K562 (cell line): ENCODE measurements at regions not wholly inside any gene's neighbourhood (a gene's known extent, or its start where the extent isn't known, plus 50 kb on each side); places are given as distances from the start of the nearest gene placed in this dataset.
A peak's percentile ranks its signal among the peaks of the same experiment; 100 is the strongest.

Experiments
- ATAC-seq: fragments of 200-7000 bp; cut with Tn5 transposase; 3 replicates; pipeline ENCODE4 v1.9.1; 2020; ENCODE audit warnings: moderate library complexity
- BruUV-seq: library from RNA; stranded (reverse); fragments of 400-500 nt; replicated peaks from 2 replicates; lab custom pipeline; 2021; lab: Mats Ljungman, UMichigan
- CTCF ChIA-PET: fragments of 300-600 bp; formaldehyde crosslinking; extraction: SDS; loops from one replicate; lab custom pipeline; 2021; ENCODE audit warnings: low intra/inter-chr PET ratio; lab: Yijun Ruan, JAX
- POLR2A ChIA-PET: fragments of 300-600, 350-650 bp; sonication (Branson Sonifier 250); formaldehyde crosslinking; extraction: SDS; loops from one replicate; lab custom pipeline; 2021; ENCODE audit warnings: antibody characterized with exemption, inconsistent platforms; lab: Yijun Ruan, JAX
- DNase-seq, 4 experiments: peaks; one replicate each; pipeline versions ENCODE4 v3.0.0 to v3.0.0-alpha.2; 2011 to 2018; ENCODE audit warnings: low spot score in 3 of 4, mixed read lengths in 3 of 4; ENCODE audit errors: extremely low read depth in 1 of 4
- FAIRE-seq: peaks from 2 replicates; lab custom pipeline; 2011; peaks lifted over from hg19 to GRCh38; lab: Jason Lieb, UNC
- H2AFZ ChIP-seq: 2 replicates; pipeline ENCODE4 v1.6.0; 2011; ENCODE audit warnings: low read depth, low read length, control low read depth, inconsistent platforms
- H3K27ac ChIP-seq: fragments of 200-600 bp; 3 replicates; pipeline ENCODE4 v1.8.0; 2011; ENCODE audit warnings: low read depth, mild to moderate bottlenecking, control low read depth, inconsistent platforms, low read length, moderate library complexity, mixed read lengths; ENCODE audit errors: extremely low read depth
- H3K27me3 ChIP-seq, 2 experiments: fragments of 300-600 bp in 1 of 2; 2 replicates in 1 of 2; 3 replicates in 1 of 2; pipeline versions ENCODE4 v1.6.0 to v1.8.0; 2011; ENCODE audit warnings: inconsistent platforms in 2 of 2, low read length in 2 of 2, mild to moderate bottlenecking in 1 of 2, mixed read lengths in 1 of 2, moderate library complexity in 1 of 2; ENCODE audit not compliant: control insufficient read depth in 2 of 2, insufficient read depth in 2 of 2
- H3K36me3 ChIP-seq: fragments of 300-600 bp; 3 replicates; pipeline ENCODE4 v1.8.0; 2011; ENCODE audit warnings: mild to moderate bottlenecking, low read length, inconsistent platforms; ENCODE audit not compliant: control insufficient read depth, insufficient read depth
- H3K4me1 ChIP-seq, 2 experiments: fragments of 200-600 bp in 1 of 2; replicated peaks in 1 of 2; 2 replicates in 1 of 2; 3 replicates in 1 of 2; pipeline versions ENCODE4 v1.5.1 to v1.8.0; 2011; ENCODE audit warnings: inconsistent platforms in 2 of 2, low read length in 2 of 2, mild to moderate bottlenecking in 1 of 2, mixed read lengths in 1 of 2, moderate library complexity in 1 of 2; ENCODE audit not compliant: control insufficient read depth in 2 of 2, insufficient read depth in 2 of 2
- H3K4me2 ChIP-seq: 2 replicates; pipeline ENCODE4 v1.6.1; 2011; ENCODE audit warnings: low read length, control low read depth, inconsistent platforms, mixed read lengths; ENCODE audit not compliant: insufficient read depth
- H3K4me3 ChIP-seq: fragments of 200-600 bp; sonication (generic), shearing (Covaris generic); 2 replicates; pipeline ENCODE4 v1.5.1; 2016; ENCODE audit warnings: control low read depth, inconsistent platforms
- H3K79me2 ChIP-seq: fragments of 200-600 bp; 3 replicates; pipeline ENCODE4 v1.8.0; 2011; ENCODE audit warnings: low read length, inconsistent platforms; ENCODE audit not compliant: control insufficient read depth, insufficient read depth
- H3K9ac ChIP-seq, 2 experiments: 2 replicates each; pipeline versions ENCODE4 v1.6.0 to v1.6.1; 2011; ENCODE audit warnings: low read depth in 2 of 2, low read length in 2 of 2, control low read depth in 1 of 2, inconsistent platforms in 1 of 2, mild to moderate bottlenecking in 1 of 2, mixed read lengths in 1 of 2; ENCODE audit not compliant: insufficient read depth in 1 of 2
- H3K9me1 ChIP-seq: one replicate; pipeline ENCODE4 v1.6.0; 2011; ENCODE audit warnings: inconsistent platforms, mild to moderate bottlenecking, low read length, moderate library complexity; ENCODE audit not compliant: control insufficient read depth, insufficient read depth
- H3K9me3 ChIP-seq: replicated peaks from 2 replicates; pipeline ENCODE4 v1.5.1; 2011; ENCODE audit warnings: low read depth, low read length, inconsistent platforms; ENCODE audit not compliant: control insufficient read depth, insufficient read depth
- H4K20me1 ChIP-seq: replicated peaks from 2 replicates; pipeline ENCODE4 v1.6.1; 2011; ENCODE audit warnings: low read length, inconsistent platforms, mixed read lengths; ENCODE audit not compliant: control insufficient read depth, insufficient read depth
- C11orf30 ChIP-seq: fragments of 450-650 bp; IDR thresholded peaks from 2 replicates; pipeline ENCODE4 v1.6.1; 2016; ENCODE audit warnings: low read depth, mild to moderate bottlenecking
- MAFK ChIP-seq: IDR thresholded peaks from 2 replicates; pipeline ENCODE4 v1.6.1; 2011; ENCODE audit warnings: low read length, improper control_type of control experiment
- NFE2 ChIP-seq: IDR thresholded peaks from 2 replicates; pipeline ENCODE4 v1.6.1; 2014; ENCODE audit warnings: antibody characterized with exemption, low read depth
- NFYB ChIP-seq: IDR thresholded peaks from 2 replicates; pipeline ENCODE4 v1.6.1; 2011; ENCODE audit warnings: mild to moderate bottlenecking, moderate library complexity; ENCODE audit not compliant: insufficient read length; ENCODE audit errors: extremely low read depth
- RAD21 ChIP-seq, 2 experiments: fragments of 250-450 bp in 1 of 2; fragments of 450-650 bp in 1 of 2; sonication (Bioruptor Pico) in 1 of 2; formaldehyde crosslinking in 1 of 2; IDR thresholded peaks in 1 of 2; conservative IDR thresholded peaks in 1 of 2; 2 replicates each; pipeline versions ENCODE4 v1.4.0 to v1.8.0; 2020 to 2022; ENCODE audit warnings: mild to moderate bottlenecking in 2 of 2, moderate library complexity in 1 of 2
- RBM25 ChIP-seq: fragments of 200-400 bp; formaldehyde crosslinking; IDR thresholded peaks from 2 replicates; pipeline ENCODE4 v1.6.1; 2018; ENCODE audit warnings: low read length, low read depth, moderate library complexity; ENCODE audit not compliant: severe bottlenecking
- TBL1XR1 ChIP-seq, 2 experiments: IDR thresholded peaks; 2 replicates each; pipeline ENCODE4 v1.6.1; 2012; ENCODE audit warnings: improper control_type of control experiment in 2 of 2, low read length in 2 of 2, mild to moderate bottlenecking in 1 of 2
- ZNF316 ChIP-seq: fragments of 450-650 bp; IDR thresholded peaks from 2 replicates; pipeline ENCODE4 v1.6.1; 2016
- WGBS: fragments of 100-300 bp; shearing (Covaris generic); methylation state at CpG from one replicate; pipeline ENCODE4 v1.1.6; 2016; ENCODE audit warnings: low coverage, mixed read lengths; ENCODE audit not compliant: insufficient coverage; ENCODE audit errors: missing lambda C conversion rate; 5-methylcytosine and 5-hydroxymethylcytosine counted together
- in situ Hi-C: fragments of 300-500 bp; cut with MboI; formaldehyde crosslinking; loops from 4 replicates; pipeline ENCODE4 v1.15.0; 2018; ENCODE audit warnings: inconsistent platforms, mixed read lengths
- intact Hi-C: fragments of 100-400 bp; cut with micrococcal nuclease; formaldehyde crosslinking; loops from 2 replicates; pipeline ENCODE4 v1.14.2; 2022
- TF ChIP-seq, protein P1 (sequence below): IDR thresholded peaks from 2 replicates; pipeline ENCODE4 v1.6.1; 2011; ENCODE audit not compliant: insufficient read length; ENCODE audit errors: extremely low read depth
- TF ChIP-seq, protein P2 (sequence below), 3 experiments: IDR thresholded peaks in 2 of 3; conservative IDR thresholded peaks in 1 of 3; 2 replicates each; pipeline ENCODE4 v1.5.1; 2011 to 2012; ENCODE audit warnings: low read length in 3 of 3, mild to moderate bottlenecking in 3 of 3, control low read depth in 2 of 3, improper control_type of control experiment in 1 of 3, inconsistent platforms in 1 of 3, low read depth in 1 of 3, mixed read lengths in 1 of 3, moderate library complexity in 1 of 3; ENCODE audit not compliant: insufficient read depth in 2 of 3
- TF ChIP-seq, protein P3 (sequence below): fragments of 450-650 bp; IDR thresholded peaks from 2 replicates; pipeline ENCODE4 v1.6.1; 2018; ENCODE audit not compliant: partially characterized antibody
- TF ChIP-seq, protein P4 (sequence below): sonication (generic); formaldehyde crosslinking; IDR thresholded peaks from 2 replicates; pipeline ENCODE4 v1.8.0; 2022; ENCODE audit warnings: mild to moderate bottlenecking, missing genetic modification reagents
- TF ChIP-seq, protein P5 (sequence below): fragments of 250-450 bp; sonication (Bioruptor Pico); IDR thresholded peaks from 2 replicates; pipeline ENCODE4 v1.8.0; 2021; ENCODE audit warnings: moderate library complexity, mild to moderate bottlenecking, inconsistent platforms

DNA sequence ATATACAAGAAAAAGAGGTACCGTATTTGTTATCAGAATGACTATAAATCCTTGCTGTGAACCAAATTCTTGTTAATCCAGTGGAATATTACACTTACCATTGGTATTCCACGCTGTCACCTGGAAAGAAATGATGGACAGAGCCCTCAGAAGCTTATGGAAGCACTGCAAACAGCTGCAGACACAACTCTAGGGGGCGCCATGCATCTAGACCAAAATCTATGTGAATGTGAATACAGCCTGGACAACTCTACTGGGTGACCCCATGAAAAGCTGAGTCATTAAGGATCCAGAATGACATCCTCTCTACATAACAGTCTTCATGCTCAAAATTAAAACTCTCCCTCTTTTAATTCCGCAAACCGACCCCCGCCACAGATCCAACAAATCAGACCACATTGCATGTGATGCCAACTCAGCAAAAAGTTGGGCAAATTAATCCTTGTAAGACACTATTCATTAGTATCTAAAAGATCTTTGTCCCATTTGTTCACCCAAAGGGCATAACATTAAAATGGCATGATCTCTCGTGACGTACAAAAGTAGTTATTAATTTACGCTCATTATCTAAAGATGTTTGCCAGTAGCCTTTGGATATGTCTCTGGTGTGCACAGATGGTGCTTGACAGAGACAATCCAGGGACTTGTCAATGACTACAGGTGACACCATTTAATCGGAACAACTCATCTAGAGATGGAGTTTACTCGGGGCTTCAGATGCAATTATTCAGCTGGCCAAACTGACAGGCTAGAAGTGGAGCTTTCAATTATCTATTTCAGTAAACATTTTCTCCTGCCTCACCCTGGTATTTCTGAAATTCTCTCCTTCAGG, 552.7 kb upstream of the PSMD7 start:
- Histone ChIP-seq H4K20me1 (no peaks in the 10 kb centered on the region), H3K4me2 (no peak overlapping the region), H3K36me3 (no peaks in the 10 kb centered on the region), H3K9ac (no peak overlapping the region), H3K4me3 (no peak overlapping the region), H3K27me3 (no peaks in the 10 kb centered on the region), H3K9me3 (no peaks in the 10 kb centered on the region), H3K79me2 (no peaks in the 10 kb centered on the region), H3K9me1 (no peaks in the 10 kb centered on the region), H3K4me1 (no peaks in the 10 kb centered on the region), H3K27ac (no peak overlapping the region), H2AFZ (no peak overlapping the region)
- 8% methylated on average over 11 of the region's 11 CpGs for WGBS
- ChIA-PET CTCF (no interaction called here), POLR2A (interaction anchor here (1.6 kb wide), 1 partner anchor 12 kb away, joined by 4 read pairs; no protein-coding TSS in a partner anchor)
- FAIRE-seq (peak; percentile 35), DNase-seq (peak in 2 of 4 experiments; percentile 10 to 25), ATAC-seq (0 out of 3 replicates have a peak, but pooled peaks have one; percentile 47)
- in situ Hi-C loops: no loop called here
- BruUV-seq: no TSS peak
- intact Hi-C loops: no loop called here
- TF ChIP-seq RBM25 (no peak), TBL1XR1 (IDR thresholded peaks at IDR 0.05; ENCODE audit: low read length in 2 of 2) (no peak), NFYB (no peak), C11orf30 (peak; percentile 58; the same call in 1 of the 2 replicates), NFE2 (0 out of 2 replicates have a peak, but pooled peaks have one; percentile 12), RAD21 (CRISPR knock-in tag; conservative IDR thresholded peaks at IDR 0.05 in 1 of 2, IDR thresholded peaks at IDR 0.05 in 1 of 2) (peak; percentile 3 to 8; a peak in 1 of 4 replicates), MAFK (peak; percentile 16; the same call in 1 of the 2 replicates), ZNF316 (peak; percentile 69)
- TF ChIP-seq, protein P1, sequence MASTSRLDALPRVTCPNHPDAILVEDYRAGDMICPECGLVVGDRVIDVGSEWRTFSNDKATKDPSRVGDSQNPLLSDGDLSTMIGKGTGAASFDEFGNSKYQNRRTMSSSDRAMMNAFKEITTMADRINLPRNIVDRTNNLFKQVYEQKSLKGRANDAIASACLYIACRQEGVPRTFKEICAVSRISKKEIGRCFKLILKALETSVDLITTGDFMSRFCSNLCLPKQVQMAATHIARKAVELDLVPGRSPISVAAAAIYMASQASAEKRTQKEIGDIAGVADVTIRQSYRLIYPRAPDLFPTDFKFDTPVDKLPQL: no peak
- TF ChIP-seq, protein P2, sequence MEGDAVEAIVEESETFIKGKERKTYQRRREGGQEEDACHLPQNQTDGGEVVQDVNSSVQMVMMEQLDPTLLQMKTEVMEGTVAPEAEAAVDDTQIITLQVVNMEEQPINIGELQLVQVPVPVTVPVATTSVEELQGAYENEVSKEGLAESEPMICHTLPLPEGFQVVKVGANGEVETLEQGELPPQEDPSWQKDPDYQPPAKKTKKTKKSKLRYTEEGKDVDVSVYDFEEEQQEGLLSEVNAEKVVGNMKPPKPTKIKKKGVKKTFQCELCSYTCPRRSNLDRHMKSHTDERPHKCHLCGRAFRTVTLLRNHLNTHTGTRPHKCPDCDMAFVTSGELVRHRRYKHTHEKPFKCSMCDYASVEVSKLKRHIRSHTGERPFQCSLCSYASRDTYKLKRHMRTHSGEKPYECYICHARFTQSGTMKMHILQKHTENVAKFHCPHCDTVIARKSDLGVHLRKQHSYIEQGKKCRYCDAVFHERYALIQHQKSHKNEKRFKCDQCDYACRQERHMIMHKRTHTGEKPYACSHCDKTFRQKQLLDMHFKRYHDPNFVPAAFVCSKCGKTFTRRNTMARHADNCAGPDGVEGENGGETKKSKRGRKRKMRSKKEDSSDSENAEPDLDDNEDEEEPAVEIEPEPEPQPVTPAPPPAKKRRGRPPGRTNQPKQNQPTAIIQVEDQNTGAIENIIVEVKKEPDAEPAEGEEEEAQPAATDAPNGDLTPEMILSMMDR (IDR thresholded peaks at IDR 0.05 in 2 of 3, conservative IDR thresholded peaks at IDR 0.05 in 1 of 3; ENCODE audit: insufficient read depth in 2 of 3, low read depth in 1 of 3, low read length in 3 of 3): peak; percentile 28 to 39 (median 29); a peak in 4 of 6 replicates
- TF ChIP-seq, protein P3, sequence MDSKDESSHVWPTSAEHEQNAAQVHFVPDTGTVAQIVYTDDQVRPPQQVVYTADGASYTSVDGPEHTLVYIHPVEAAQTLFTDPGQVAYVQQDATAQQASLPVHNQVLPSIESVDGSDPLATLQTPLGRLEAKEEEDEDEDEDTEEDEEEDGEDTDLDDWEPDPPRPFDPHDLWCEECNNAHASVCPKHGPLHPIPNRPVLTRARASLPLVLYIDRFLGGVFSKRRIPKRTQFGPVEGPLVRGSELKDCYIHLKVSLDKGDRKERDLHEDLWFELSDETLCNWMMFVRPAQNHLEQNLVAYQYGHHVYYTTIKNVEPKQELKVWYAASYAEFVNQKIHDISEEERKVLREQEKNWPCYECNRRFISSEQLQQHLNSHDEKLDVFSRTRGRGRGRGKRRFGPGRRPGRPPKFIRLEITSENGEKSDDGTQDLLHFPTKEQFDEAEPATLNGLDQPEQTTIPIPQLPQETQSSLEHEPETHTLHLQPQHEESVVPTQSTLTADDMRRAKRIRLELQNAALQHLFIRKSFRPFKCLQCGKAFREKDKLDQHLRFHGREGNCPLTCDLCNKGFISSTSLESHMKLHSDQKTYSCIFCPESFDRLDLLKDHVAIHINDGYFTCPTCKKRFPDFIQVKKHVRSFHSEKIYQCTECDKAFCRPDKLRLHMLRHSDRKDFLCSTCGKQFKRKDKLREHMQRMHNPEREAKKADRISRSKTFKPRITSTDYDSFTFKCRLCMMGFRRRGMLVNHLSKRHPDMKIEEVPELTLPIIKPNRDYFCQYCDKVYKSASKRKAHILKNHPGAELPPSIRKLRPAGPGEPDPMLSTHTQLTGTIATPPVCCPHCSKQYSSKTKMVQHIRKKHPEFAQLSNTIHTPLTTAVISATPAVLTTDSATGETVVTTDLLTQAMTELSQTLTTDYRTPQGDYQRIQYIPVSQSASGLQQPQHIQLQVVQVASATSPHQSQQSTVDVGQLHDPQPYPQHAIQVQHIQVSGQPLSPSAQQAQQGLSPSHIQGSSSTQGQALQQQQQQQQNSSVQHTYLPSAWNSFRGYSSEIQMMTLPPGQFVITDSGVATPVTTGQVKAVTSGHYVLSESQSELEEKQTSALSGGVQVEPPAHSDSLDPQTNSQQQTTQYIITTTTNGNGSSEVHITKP: no peak
- TF ChIP-seq, protein P4, sequence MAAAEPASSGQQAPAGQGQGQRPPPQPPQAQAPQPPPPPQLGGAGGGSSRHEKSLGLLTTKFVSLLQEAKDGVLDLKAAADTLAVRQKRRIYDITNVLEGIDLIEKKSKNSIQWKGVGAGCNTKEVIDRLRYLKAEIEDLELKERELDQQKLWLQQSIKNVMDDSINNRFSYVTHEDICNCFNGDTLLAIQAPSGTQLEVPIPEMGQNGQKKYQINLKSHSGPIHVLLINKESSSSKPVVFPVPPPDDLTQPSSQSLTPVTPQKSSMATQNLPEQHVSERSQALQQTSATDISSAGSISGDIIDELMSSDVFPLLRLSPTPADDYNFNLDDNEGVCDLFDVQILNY (CRISPR knock-in tag): no peak
- TF ChIP-seq, protein P5, sequence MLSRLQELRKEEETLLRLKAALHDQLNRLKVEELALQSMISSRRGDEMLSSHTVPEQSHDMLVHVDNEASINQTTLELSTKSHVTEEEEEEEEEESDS (CRISPR knock-in tag): no peak
